ENCODE measurements at regions not wholly inside any gene's neighbourhood (a gene's known extent, or its start where the extent isn't known, plus 50 kb on each side); places are given as distances from the start of the nearest gene placed in this dataset.

DNA sequence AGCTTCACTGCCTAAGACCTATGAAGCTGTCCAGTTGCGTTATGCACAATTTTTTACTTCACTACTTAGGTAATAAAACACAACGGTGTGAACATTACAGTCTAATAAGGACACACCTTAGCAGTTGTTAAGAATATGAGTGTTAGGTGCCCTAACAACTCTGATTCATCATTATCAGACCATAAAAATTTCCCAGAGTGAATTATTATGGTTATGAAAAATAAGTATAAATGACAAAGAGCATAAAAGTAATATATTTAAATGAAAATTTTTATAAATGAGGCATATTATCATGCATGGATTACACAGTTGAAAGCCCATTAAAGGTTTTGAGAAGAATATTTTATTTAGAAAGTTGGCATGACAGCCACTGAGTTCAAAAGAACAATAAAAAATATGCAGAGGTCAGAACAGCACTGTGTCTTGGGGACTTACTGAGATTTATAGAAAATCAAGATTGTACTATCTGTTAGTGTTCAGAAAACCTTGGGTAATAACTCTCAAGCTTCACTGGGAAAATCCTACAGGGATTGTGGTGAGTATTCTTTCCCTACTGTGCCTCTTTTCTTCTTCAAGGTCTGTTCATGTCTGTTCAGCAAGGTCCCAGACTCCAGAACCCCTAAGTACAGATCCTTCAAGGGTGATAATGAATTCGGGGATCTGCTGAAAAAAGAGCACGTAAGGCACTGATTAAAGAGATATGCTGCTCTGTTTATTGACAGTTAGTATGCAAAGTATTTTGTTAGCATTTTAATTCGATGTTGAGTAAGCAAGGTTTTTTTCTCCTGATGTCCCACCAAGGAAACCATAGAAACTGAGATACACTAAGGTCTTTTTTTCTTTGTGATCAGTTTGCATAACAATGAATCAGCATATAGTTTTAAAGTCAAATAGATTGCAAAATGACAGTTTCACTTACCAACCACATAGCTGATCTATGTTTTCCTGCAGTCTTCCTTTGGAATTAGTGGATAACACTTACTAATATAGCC, 250.0 kb downstream of the DSEL start (continued):
- TF ChIP-seq, protein P1, sequence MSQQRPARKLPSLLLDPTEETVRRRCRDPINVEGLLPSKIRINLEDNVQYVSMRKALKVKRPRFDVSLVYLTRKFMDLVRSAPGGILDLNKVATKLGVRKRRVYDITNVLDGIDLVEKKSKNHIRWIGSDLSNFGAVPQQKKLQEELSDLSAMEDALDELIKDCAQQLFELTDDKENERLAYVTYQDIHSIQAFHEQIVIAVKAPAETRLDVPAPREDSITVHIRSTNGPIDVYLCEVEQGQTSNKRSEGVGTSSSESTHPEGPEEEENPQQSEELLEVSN (IDR thresholded peaks at IDR 0.05) = no peak
- TF ChIP-seq BACH1 (IDR thresholded peaks at IDR 0.05; ENCODE audit: low read length) = no peak
- TF ChIP-seq EGR1 (IDR thresholded peaks at IDR 0.05; ENCODE audit: borderline replicate concordance, low read depth, low read length) = no peak
- no peak for TF ChIP-seq BCL11A (IDR thresholded peaks at IDR 0.05; ENCODE audit: low read depth in 2 of 2, low read length in 2 of 2)
- TF ChIP-seq SRF (IDR thresholded peaks at IDR 0.05; ENCODE audit: low read depth, low read length) = no peak
- TF ChIP-seq, protein P2, sequence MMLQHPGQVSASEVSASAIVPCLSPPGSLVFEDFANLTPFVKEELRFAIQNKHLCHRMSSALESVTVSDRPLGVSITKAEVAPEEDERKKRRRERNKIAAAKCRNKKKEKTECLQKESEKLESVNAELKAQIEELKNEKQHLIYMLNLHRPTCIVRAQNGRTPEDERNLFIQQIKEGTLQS (IDR thresholded peaks at IDR 0.05; ENCODE audit: insufficient read depth, low read depth, low read length) = no peak
- TF ChIP-seq USF2 (IDR thresholded peaks at IDR 0.05; ENCODE audit: low read length) = no peak
- no peak for TF ChIP-seq POLR2AphosphoS5 (IDR thresholded peaks at IDR 0.05; ENCODE audit: low read depth, low read length)
- no peak for TF ChIP-seq RFX5 (IDR thresholded peaks at IDR 0.05; ENCODE audit: borderline replicate concordance, low read depth, low read length)

Measured in H1 (cell line).